ENCODE measurements at regions not wholly inside any gene's neighbourhood (a gene's known extent, or its start where the extent isn't known, plus 50 kb on each side); places are given as distances from the start of the nearest gene placed in this dataset.
"Not testable (repeated sequence)": the region's sequence is repeated elsewhere in the genome, so short reads cannot be mapped to it uniquely, and the experiment has no call there.

DNA sequence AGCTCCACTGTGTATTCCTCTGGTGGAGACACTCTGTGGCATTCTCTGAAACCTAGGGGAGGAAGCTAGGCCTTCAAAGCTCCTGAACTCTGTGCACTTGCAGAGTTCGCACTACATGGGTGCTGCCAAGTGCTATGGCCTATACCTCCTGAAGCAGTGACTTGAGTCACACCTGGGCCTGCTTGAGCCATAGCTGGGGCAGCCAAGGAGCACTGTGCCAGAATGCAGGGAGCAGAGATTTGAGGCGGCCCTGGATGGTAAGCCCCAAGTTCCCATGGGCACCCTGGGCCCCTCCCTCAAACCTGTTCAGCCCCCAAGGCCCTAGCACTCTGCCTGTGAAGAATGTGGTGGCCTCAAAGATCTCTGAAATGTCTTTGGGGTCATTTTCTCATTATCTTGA lies 212.9 kb downstream of the SPATA31A6 start:
- TF ChIP-seq CTCF (IDR thresholded peaks at IDR 0.05; ENCODE audit: extremely low read depth, missing control alignments), result no peak
- no peak for DNase-seq (ENCODE audit: low spot score)

DNA sequence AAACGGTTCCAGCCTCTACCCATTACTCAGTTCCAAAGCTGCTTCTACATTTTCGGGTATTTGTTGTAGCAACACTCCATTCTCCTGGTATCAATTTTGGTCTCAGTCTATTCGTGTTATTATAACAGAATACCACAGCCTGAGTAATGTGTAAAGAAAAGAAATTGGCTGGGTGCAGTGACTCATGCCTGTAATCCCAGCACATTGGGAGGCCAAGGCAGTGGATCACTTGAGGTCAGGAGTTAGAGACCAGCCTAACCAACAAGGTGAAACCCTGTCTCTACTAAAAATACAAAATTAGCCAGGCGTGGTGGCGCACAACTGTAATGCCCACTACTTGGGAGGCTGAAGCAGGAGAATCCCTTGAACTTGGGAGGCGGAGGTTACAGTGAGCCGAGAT lies 213.9 kb downstream of the SPATA31A6 start:
- DNase-seq (ENCODE audit: low spot score), result not testable (repeated sequence)

- DNase-seq (ENCODE audit: low spot score), result not testable (repeated sequence)
These were observed 219.5 kb downstream of the SPATA31A6 start for GRCh38 chr9:42402919-42403318.

DNA sequence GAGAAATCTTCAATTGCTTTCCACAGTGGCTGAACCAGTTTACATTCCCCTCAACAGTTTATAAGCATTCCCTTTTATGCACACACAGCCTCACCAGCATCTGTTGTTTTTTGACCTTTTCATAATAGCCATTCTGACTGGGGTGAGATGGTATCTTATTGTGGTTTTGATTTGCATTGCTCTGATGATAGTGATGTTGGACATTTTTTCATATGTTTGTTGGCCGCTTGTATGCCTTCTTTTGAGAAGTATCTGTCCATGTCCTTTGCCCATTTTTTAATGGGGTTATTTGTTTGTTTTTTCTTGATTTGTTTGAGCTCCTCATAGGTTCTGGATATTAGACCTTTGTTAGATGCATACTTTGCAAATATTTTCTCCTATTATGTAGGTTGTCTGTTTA lies 226.1 kb downstream of the SPATA31A6 start:
- not testable (repeated sequence) for DNase-seq (ENCODE audit: low spot score)

DNA sequence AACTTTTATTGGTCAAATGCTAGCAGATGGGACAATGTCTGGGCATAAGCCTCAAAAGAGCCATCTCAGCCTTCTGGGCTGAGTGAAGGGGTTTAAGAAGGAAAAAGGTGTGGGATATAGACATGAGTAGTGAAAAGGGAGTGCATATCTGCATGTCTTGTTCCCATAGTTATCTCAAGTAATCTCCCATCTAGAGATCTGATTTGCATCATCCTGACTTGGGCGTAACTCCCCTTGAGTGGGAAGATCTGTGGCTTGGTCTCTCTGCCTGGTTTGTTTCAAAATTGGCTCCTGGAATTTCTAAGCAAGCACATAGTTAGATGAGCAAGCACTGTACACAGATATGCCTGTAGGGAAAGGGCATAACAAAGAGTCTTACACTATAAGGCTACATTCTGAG lies 228.9 kb downstream of the SPATA31A6 start:
- DNase-seq (ENCODE audit: low spot score), result not testable (repeated sequence)

DNA sequence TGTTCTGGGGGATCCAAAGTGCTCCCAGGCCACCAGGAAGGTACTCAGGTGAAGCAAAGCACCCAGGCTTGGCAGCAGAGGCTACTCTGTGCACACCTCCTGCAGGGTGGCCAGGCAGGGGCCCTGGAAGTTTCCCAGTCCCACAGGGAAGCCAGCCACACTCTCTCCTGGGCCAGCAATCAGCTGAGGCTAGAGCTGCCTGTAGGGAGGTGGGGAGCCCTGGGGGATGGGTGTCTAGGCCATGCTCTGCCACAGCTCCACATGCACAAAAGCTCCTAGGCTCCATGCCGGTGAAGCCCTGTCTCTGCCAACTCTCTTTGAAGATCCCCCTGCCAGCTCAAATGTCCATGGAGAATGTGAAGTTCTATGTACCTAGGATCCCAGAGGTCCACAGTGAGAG lies 231.4 kb downstream of the SPATA31A6 start:
- not testable (repeated sequence) for DNase-seq (ENCODE audit: low spot score)

DNA sequence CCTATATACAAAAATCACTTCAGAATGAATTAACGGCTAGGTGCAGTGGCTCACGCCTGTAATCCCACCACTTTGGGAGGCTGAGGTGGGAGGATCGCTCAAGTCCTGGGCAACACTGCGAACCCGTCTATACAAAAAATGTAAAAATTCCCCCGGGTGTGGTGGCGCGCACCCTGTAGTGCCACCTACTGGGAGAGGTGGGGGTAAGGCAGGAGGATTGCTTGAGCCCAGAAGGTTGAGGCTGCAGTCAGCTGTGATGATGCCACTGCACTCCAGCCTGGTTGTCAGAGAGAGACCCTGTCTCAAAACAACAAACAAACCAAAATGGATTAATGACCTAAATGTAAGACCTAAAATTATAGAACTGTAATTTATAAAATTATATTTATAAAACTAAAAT lies 236.2 kb downstream of the SPATA31A6 start:
- not testable (repeated sequence) for DNase-seq (ENCODE audit: low spot score)

- not testable (repeated sequence) for DNase-seq (ENCODE audit: low spot score)
These were observed 236.9 kb downstream of the SPATA31A6 start for GRCh38 chr9:42420324-42420723.

DNA sequence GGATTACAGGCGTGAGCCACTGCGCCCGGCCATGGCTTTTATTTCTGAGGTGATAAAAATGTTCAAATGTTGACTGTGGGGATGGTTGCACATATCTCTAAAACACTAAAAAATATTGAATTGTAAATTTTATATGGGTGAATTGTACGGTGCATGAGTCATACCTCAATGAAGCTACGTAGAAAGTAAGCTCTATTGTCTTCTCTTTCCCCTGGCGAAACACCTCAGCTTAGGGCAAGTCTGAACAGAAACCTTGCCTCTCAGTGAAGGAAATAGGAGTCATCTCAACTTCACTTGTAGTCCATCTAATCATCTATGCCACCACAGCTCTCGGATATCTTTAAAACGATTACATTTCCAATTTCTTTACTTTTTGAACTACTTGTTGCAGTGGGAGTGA lies 238.2 kb downstream of the SPATA31A6 start:
- DNase-seq (ENCODE audit: low spot score), result not testable (repeated sequence)

GRCh38 chr9:42430674-42431615 lies 247.5 kb downstream of the SPATA31A6 start:
- not testable (repeated sequence) for DNase-seq (ENCODE audit: low spot score)

DNA sequence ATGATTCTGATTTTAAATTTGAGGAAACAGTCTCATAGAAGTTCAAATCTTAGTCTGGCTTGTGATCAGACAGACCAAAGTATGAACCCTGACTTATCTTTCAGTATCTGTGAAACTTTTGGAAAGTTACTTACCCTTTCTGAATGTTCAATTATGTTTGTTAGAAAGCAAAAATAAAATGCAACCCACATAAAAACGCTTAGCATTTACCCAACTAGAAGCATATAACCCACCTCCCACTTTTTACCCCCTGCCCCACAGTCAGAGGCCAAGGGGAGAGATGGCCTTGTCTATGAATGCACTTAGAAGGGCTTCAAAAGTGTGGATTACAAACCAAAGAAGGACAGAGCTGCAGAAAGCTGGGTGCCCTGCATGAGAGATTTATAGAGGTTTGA lies 248.2 kb downstream of the SPATA31A6 start:
- DNase-seq (ENCODE audit: low spot score), result not testable (repeated sequence)

GRCh38 chr9:42434844-42435714 lies 251.6 kb downstream of the SPATA31A6 start:
- DNase-seq (ENCODE audit: low spot score), result not testable (repeated sequence)

DNA sequence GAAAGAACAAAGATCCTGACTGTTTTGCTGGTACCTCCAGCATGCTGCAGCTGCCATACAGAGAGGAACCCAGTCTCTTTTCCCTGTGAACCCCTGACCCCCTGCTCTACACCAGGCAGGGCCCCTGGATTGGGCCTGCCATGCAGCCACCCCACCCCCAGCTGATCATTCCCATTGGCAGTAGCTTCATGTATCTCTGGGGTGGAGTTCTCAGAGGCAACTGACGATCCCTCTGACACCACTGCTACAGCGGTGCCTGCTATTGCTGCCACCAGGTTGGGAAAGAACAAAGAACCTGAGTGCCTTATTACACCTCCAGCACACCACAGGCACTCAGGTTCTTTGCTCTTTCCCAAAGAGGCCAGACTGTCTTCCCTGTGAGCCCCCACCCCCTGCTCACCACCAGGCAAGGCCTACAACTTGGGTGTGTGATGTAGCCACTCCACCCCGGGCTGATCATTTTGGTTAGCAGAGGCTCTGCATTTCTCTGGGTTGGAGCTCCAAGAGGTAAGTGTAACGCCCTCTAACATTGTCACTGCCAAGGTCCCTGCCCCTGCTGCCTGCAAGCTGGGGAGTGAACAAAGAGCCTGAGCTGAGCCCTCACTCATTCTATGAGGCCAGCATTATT lies 252.4 kb downstream of the SPATA31A6 start:
- DNase-seq (ENCODE audit: low spot score), result not testable (repeated sequence)

GRCh38 chr9:42437057-42437759 lies 253.7 kb downstream of the SPATA31A6 start:
- DNase-seq (ENCODE audit: low spot score), result not testable (repeated sequence)

GRCh38 chr9:42442680-42443079 lies 259.2 kb downstream of the SPATA31A6 start:
- DNase-seq (ENCODE audit: low spot score), result not testable (repeated sequence)

DNA sequence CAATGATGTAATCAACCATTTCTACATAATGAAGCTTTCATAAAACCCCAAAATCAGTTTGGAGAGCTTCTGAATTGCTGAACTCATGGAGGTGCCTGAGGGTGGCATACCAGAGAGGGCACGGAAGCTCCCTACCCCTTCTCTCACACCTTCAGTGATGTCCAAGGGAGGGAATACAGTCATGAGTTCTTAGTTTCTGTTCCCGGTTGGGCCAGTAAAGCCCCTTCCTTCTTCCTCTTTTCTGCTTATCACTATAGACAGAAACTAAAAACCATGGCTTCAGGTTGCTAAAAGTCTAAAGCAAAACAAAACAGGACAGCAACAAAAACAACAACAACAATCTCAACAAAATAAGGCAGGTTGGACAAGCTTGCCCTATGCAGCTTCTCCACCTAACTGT lies 260.0 kb downstream of the SPATA31A6 start:
- DNase-seq (ENCODE audit: low spot score), result not testable (repeated sequence)

DNA sequence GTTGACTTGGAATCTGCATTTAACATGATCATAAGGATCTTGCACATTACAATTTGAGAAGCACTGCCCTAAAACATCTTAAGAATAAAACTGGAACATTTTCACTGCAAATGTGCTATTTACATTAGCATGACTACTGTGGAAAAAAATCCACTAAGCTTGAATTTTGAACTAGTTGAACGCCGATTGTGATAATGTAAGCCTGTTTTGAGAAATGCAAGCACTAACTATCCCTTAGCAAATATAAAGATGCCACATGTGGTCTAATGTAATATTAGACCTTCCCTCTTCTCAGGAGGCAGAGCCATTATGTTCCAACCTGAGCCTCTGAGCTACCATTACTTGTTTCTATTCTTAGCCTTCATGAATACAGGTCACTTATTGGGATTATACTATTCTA lies 278.0 kb downstream of the SPATA31A6 start:
- DNase-seq (ENCODE audit: low spot score), result not testable (repeated sequence)

DNA sequence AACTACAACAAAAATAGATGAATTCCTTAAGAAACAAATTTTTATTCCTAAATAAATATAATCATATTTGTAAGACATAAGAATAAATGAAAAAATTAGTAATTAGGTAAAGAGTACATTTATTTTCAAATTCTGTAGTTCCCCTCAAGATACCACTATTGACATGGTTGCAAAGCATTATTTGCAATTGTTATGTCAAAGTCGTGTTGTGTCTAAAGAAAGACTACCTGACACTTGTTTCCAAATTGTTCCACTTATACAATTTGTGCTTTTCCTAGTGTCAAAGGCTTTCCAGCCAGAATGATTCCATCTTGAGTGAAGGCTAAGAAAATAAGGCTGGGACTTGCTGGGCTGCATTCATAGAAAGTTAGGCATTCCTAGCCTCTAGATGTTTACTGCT lies 278.4 kb downstream of the SPATA31A6 start:
- not testable (repeated sequence) for DNase-seq (ENCODE audit: low spot score)

GRCh38 chr9:42463981-42464380 lies 280.5 kb downstream of the SPATA31A6 start:
- not testable (repeated sequence) for DNase-seq (ENCODE audit: low spot score)
